GM21390 (cell line): ENCODE measurements at regions not wholly inside any gene's neighbourhood (a gene's known extent, or its start where the extent isn't known, plus 50 kb on each side); places are given as distances from the start of the nearest gene placed in this dataset.

Experiments
- ATAC-seq: cut with Tn5 transposase; IDR thresholded peaks from one replicate; pipeline ENCODE4 v1.9.1; 2021; ENCODE audit not compliant: unreplicated experiment

GRCh38 chr9:3054017-3054586 lies 210.2 kb upstream of the PUM3 start:
- ATAC-seq = no peak

- no peak for ATAC-seq
Measured at GRCh38 chr9:3049636-3050035, 205.7 kb upstream of the PUM3 start.

- ATAC-seq = no peak
Measured at GRCh38 chr9:3047912-3048311, 204.0 kb upstream of the PUM3 start.

- no peak for ATAC-seq
Measured at GRCh38 chr9:3045153-3045552, 201.3 kb upstream of the PUM3 start.

GRCh38 chr9:3043369-3043768 lies 199.5 kb upstream of the PUM3 start:
- no peak for ATAC-seq

- no peak for ATAC-seq
Measured at GRCh38 chr9:3040761-3041160, 196.9 kb upstream of the PUM3 start.

GRCh38 chr9:3036333-3036700 lies 192.4 kb upstream of the PUM3 start:
- no peak for ATAC-seq

GRCh38 chr9:3035579-3036332 lies 191.9 kb upstream of the PUM3 start:
- ATAC-seq = no peak

- peak; percentile 53 for ATAC-seq
Measured at GRCh38 chr9:3032898-3033297, 189.0 kb upstream of the PUM3 start.

GRCh38 chr9:3028535-3028934 lies 184.6 kb upstream of the PUM3 start:
- ATAC-seq = no peak

GRCh38 chr9:3027210-3027609 lies 183.3 kb upstream of the PUM3 start:
- ATAC-seq = no peak

GRCh38 chr9:3023449-3023848 lies 179.6 kb upstream of the PUM3 start:
- ATAC-seq = no peak

GRCh38 chr9:3018691-3019230 lies 174.9 kb upstream of the PUM3 start:
- ATAC-seq = no peak

GRCh38 chr9:3018071-3018470 lies 174.2 kb upstream of the PUM3 start:
- no peak for ATAC-seq

- no peak for ATAC-seq
Measured at GRCh38 chr9:3014178-3014577, 170.3 kb upstream of the PUM3 start.

GRCh38 chr9:3012842-3013241 lies 168.9 kb upstream of the PUM3 start:
- no peak for ATAC-seq

GRCh38 chr9:3012245-3012644 lies 168.3 kb upstream of the PUM3 start:
- no peak for ATAC-seq

- no peak for ATAC-seq
Measured at GRCh38 chr9:3008091-3008490, 164.2 kb upstream of the PUM3 start.

GRCh38 chr9:3007326-3007725 lies 163.4 kb upstream of the PUM3 start:
- no peak for ATAC-seq

- no peak for ATAC-seq
Measured at GRCh38 chr9:3006851-3007250, 163.0 kb upstream of the PUM3 start.

- no peak for ATAC-seq
Measured at GRCh38 chr9:3004572-3004971, 160.7 kb upstream of the PUM3 start.

GRCh38 chr9:3001311-3001710 lies 157.4 kb upstream of the PUM3 start:
- ATAC-seq = no peak

- no peak for ATAC-seq
Measured at GRCh38 chr9:2992427-2992826, 148.5 kb upstream of the PUM3 start.
